Stimulated activated CD4-positive, alpha-beta T cell treated with anti-CD3 and anti-CD28 coated beads, Interleukin-12 subunit alpha, Interleukin-12 subunit beta, amount 100 ng/mL, for 24 hours (primary cell): ENCODE measurements at regions not wholly inside any gene's neighbourhood (a gene's known extent, or its start where the extent isn't known, plus 50 kb on each side); places are given as distances from the start of the nearest gene placed in this dataset.
"Not testable (repeated sequence)": the region's sequence is repeated elsewhere in the genome, so short reads cannot be mapped to it uniquely, and the experiment has no call there.

Experiments used
- DNase-seq, 2 experiments: peaks; one replicate each; pipeline ENCODE4 v3.0.0-alpha.2; 2020; ENCODE audit warnings: low read depth in 2 of 2

DNA sequence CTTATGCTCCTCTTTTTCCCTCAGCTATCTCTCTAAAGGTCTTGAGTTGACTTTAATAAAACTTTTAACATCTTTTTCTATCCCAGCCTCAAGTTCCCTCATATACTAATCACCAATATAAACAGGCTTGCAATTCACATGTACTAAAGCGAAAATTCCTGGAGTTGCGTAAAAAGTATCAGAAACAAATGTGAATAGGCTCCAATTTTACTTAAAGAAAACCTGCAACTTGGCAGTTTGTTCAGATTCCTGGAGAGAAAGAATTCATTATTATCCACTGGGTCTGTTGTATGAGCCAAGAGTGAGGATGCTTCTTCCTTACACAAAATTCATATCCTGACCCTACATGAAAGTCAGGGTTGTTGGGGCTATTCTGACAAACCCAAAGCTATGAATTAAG is 384.2 kb downstream of the DTWD2 start:
- DNase-seq = no peak

DNA sequence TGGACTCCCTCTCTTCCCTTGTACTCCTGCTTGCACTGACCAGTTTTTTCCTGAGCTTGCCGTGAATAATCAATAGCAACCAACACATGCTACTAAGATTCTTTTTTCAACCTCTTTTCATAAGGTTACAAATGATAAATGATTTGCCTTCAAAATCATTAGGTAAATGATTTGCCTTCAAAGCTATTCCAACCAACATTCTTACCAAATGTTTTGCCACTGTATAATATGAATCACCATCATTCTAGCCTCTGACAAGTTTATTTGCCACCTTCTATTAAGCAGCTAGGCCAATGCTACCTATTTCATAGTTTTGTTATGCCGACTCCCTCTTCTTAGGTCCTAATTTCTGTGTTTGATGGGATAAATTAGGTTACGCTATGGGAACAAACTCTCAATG is 385.1 kb downstream of the DTWD2 start:
- DNase-seq = no peak

DNA sequence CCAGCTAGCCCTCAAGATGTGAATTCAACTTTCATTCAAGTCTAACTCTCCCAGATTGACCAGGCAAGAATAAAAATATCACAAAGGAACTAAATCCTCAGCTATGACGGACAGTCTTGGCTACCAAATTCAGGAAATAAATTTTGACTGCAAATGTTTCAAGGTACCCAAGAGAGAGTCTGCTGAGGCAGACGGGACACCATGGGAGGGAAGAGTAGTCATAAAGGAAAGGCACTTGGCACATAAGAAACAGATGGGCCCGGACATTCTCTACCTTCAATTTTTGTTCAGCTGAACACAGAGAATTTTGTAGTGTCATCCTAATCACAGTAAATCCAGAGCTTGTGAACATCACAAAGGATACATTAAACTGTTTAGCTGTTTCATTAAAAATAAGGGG is 390.0 kb downstream of the DTWD2 start:
- no peak for DNase-seq

DNA sequence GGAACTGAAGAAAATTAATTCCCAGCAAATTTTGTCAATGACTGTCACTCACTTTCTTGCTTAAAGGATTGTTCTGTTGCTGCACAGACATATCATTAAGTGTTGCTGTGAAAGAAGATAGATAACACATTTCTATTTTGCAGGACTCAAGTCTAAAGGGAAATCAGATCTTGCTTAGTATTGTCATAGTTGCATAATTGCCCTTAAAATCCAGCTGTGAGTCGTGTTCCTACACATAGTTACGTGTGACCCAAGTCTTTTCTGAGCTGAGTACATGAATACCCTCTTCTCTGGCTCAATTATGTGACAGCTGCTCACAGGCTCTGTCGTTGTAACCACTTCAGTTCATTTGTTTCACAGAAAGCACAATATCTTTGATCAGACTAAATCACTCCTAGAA is 390.8 kb downstream of the DTWD2 start:
- DNase-seq = no peak

DNA sequence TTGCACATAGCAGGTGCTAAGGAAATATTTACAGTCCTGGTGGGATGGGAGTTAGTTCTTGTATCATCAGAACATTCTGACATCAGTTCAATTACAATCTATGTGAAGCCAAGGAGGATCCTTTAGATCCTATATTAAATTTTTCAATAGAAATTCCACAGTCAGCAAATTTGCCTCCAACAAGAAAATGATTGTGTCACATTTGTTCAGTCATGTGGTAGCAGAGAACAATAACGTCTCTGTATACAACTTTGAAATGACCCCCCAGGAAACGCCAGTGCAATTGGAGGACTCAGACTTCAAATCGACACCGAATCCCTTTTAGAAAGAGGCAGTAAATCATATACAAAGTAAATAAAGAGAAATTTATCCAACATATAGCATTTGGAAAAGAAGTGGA is 392.1 kb downstream of the DTWD2 start:
- DNase-seq = no peak

DNA sequence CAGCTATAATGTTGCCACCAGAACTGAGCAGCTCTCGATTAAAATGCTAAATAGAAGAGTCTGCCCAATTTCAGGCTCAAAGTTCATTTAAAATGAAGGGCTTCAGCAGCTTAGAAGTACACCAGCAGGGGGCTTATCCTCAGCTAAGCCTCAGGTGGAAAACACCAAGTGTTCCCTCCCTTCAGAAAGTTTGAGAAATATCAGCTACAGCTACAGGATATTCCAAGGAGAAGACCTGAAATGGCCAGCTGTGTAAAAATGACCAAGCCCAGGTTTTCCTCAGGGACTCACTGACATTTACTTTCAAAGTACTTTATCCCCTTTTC is 395.4 kb downstream of the DTWD2 start:
- no peak for DNase-seq

DNA sequence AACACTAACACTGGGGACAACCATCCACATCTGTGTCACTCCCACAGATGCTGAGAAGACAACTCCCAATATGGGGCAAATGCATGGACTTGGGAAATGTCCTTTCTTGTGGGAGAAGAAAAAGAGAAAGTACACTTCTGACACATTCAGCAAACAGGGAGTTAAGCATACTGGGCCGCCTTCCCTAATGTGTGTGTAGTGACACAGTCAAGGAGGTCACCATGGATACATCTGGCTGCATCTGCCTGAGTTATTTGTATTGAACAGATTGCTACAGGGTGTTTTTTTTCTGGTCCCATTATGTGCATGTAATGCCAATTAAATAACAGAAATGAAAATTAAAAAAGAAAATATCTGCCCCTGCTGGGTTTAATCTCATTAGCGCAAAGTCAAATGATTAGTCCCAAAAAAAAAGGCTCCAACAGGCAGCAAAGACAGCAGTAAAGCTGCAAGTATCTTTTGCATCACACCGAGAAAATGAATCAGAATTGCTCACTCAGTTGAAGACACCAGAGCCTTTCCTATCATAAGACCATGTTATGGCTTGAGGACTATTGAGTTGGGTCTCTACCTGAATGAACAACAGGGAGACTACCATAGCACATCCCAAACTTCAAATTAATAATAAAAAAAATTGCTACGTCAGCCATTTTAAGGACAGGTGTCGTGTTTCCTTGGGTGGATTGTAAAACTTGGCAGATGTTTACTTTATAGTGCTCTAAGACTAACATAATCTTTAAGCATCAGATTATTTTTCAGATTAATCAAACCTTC is 395.9 kb downstream of the DTWD2 start:
- DNase-seq = no peak

DNA sequence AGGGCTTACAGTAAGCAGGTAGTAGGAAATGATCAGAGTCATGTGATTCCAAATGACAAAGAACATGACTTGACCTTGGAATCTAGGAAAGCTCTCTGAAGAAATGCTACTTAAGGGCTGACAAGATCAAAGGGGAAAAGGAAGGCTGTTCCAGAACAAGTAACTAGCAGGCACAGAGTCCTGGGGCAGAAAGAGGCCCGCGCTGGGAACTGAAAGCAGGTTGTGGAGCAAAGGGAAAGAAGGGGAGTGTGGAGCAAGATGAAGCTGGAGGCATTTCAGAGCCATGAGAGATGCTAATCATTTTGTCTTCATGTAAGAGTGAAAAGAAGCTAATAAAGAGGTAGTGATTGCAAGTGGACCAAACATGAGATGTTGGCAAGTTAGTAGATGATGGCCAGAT is 397.5 kb downstream of the DTWD2 start:
- no peak for DNase-seq

DNA sequence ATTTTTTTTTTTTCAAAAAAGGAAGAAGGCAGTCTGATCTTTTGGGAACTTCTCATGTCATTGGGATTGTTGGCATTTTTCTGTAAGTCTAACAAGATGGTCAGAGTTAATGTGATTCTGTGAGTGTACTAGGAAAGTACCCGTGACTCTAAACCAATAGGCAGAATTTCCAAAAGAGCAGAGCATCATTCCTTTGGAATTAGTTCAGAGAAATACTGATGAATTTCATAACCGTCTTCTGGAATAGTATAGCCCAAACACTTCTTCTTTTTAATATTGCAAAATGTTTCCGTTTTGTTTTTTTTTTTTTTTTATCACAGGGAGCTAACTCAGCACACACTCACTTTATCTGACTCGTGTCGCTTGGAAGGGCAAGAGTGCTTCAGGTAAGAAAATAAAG is 407.4 kb downstream of the DTWD2 start:
- DNase-seq = no peak

DNA sequence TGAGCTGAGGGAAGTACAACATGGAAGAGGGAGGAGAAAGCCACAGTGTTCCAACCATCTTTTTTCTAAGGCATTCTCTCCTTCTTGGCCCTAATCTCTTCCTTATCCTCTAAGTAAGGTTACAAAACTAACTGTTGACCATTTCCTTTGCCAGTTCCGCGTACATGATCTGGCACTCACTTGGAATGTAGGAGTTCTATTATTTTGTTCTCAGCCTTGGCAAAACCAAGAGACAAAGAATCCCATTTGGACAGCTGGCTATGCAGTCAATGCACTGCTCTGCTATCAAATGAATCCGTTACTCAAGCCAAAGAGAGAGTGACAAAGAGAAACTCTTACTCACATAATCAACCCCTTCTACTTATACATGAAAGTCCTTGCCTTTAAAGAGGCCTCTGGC is 410.3 kb downstream of the DTWD2 start:
- no peak for DNase-seq

DNA sequence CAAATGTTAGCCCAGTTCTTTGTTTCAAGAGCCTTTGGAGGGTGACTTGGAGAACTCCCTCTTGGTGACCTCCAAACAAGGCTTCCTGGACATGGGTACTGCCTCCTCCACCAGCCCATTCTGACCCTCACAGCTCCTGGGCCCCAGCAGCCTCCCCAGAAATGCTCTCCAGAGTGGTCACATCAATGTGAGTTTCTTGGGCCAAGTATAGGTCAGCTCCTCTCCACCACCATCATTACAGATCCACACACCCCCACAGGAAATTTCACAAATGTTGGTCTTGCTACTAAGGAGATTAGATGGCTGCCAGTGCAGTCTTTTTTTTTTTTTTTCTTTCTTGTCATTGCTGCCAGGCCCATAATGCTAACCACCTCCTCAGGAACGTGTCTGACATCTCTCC is 410.7 kb downstream of the DTWD2 start:
- DNase-seq = no peak

DNA sequence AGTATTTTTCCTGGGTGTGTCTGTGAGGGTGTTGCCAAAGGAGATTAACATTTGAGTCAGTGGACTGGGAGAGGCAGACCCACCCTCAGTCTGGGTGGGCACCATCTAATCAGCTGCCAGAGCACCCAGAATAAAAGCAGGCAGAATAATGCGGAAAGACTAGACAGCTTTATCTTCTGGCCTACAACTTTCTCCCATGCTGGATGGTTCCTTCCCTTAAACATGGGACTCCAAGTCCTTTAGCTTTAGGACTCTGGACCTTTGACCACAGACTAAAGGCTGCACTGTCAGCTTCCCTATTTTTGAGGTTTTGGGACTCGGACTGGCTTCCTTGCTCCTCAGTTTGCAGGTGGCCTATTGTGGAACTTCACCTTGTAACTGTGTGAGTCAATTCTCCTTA is 418.1 kb downstream of the DTWD2 start:
- DNase-seq = not testable (repeated sequence)

DNA sequence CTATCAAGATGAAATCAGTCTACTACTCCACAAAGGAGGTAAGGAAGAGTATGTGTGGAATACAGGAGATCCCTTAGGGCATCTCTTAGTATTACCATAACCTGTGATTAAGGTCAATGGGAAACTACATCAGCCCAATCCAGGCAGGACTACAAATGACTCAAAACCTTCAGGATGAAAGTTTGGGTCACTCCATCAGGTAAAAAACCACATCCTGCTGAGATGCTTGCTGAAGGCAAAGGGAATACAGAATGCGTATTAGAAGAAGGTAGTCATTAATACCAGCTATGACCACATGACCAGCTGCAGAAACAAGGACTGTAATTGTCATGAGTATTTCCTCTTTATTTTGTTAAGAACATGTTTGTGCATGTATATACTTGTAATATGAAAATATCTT is 418.8 kb downstream of the DTWD2 start:
- DNase-seq = not testable (repeated sequence)

DNA sequence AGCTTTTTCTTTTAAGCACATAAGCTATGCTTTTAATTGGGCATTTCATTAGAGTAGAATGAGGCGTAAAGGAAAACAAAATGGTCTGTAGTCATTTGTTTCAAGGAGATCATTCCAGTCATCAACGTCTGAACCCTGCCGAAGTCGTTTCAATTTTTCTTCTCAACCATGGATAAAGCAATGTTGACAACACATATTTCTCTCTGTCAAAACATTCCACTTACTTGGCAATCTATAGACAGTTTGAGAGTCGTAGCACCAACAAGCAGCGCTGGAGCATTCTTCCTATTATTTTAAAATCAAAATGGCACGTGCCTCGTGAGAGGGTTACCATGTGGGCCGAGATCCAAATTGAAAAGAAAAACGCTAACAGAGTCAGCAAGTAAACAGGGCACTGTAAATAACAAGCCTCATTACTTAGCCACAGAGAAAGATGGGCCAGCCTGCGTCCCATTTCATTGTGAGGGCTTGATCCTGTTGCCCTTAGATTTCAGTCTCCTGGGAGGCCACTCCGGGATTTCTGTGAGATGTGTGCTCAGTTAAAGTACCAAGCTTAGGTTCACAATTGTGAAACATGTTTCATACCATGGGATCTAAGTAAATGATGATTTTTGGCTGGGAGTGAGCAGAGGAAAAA is 422.9 kb downstream of the DTWD2 start:
- DNase-seq = no peak

DNA sequence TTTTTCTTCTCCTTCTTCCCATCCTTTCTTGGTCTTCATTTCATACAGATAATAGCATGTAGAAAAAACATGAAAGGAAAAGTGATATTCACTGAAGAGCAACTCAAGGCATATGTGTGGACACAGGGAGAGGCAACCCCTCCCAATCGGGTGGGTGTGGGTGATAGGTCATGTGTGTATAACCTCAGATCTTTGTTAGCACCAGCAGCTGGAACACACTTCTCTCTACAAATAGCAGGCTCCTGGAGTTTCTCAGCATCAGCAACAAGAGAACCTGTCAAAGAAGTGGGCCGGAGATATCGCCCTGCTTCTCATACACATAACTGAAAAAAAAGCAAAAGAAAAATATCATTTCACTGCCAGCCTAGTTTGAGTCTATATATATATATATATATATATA is 426.4 kb downstream of the DTWD2 start:
- DNase-seq = no peak

DNA sequence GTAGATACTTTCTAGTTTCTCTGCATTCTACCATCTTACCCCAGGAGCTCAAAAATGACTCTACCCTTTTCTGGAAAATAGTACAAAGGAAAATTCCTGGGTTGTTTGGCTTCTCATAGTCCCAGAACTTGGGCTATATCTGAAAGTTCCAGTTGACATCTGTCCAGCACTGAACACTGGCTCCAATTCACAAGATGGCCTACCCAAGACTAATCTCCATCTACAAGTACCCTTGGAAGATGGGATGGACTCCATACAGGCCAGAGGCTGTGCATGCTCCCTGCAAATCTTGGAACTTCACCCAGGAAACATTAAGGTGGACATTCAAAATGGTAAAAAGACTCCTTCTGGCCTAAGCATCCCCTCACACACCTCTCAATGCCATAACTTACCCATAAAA is 427.1 kb downstream of the DTWD2 start:
- DNase-seq = no peak

DNA sequence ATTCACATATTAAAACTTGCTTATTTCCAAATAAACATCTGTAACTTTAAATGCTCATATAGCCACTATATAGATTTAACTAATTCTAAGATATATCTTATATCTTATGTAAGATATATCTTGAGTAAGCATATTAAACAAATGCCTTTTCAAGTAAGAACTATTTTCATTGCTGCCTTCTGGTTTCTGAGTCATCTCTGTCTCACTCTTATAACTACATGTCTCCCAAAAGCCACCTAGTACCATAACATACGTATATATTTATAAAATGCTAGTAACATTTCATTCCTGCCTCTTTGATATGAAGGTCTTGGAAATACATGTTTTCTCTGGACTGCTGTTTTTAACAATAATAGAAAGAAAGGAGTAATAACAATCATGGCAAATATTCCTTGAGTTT is 429.5 kb downstream of the DTWD2 start:
- DNase-seq = no peak

DNA sequence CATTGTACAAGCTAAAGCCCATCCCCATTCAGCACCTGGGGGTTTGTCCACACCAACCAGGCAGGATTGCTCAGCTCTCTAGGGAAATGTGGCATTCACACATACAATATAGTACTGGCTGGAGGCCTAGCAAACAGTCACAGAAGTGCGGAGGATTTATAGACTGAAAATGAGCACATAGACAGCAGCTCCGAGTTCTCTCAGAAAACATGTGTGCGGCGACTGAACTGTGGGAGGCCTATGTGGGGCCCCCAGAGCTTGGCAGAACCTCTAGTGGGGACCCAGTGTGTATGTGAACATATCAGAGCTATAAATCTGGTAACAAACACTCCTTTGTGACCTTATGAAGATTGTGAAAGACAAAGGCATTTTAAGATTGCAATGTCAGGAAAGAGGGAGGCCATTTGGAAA is 431.1 kb downstream of the DTWD2 start:
- DNase-seq = no peak

DNA sequence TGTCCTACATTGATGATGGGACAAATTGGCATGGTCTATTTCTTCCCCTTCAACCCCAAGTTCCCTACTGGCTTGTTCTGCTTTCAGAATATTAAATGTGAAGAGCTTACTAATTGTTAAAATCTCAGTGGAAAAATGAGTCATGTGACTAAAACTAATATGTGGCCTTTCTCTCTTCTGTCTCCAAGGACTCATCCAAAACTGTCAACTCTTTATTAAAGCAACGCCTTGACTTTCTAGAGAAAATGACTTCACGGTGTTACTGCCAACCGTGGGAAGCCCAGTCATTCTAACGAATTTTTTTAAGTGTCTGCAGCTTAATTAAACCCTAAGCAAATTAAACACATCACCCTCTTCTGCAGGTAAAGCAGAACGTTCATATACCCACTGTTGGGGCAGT is 431.6 kb downstream of the DTWD2 start:
- no peak for DNase-seq

DNA sequence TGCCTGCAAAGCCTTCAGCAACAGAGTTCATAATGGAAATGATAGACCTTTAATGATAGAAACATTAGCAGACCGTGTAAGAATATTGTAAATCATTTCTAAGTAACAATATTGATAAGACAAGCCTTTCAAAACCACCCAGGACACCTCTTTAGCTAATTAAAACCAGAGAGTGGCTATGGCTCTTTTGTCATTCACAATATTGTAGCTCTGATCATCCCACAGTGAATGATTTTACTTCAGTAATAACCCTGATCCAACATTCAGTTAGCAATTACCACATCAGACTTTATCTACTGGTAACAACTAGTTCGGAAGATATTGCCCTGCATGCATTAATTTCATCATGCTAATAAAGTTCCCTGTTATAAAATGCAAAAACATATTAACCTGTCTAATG is 432.6 kb downstream of the DTWD2 start:
- no peak for DNase-seq

DNA sequence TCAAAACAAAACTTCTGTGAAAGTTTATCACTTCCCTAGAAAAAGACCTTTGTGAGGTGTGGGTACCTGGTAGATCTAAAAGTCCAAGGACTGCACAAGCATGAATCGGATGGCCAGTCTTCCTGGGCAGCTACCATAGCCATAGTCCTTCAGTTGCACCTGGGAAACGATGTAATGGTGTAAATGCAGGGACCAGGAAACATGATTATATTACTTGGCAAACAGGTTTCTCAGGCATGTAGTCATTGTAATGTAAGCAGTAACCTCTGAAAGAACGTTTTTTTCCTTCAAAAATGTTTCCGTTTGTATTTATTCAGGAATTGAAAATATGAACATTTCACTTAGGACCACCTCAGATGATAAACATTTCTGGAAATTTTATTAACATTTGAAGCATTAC is 433.4 kb downstream of the DTWD2 start:
- no peak for DNase-seq

DNA sequence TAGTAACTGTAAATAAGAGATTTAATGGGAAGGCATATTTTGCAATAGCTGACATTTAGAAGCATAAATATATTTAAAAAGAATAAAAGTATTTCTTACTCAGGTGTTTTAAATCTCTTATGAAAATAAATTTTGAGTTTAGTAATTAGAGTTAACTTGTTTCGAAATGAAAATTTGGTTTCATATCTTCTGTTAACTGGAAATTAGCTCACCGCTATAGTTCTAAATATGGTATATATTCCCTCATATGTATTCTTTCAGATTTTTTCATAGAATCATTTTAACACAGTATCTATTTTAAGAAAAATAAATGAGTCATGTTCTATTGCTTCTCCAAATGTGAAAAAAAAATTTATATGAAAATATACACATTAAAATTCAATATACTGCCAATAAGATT is 434.1 kb downstream of the DTWD2 start:
- DNase-seq = no peak

DNA sequence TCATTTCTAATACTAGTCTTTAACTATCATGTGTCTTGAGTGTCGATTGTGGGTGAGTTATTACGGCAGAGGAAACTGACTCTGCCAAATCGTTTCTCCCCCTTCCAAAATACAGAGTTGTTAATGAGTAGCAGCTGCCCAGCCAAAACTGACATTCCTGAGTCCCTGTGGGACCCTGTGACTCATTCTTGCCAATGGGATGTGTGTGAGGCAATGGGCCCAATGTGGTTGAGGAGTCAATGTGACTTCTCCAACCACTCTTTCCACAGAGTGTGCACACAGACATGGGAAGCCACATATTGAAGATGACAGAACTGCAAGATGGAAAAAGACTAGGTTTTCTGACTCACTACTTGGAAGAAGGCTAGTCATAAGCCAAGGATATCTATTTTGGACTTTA is 434.7 kb downstream of the DTWD2 start:
- no peak for DNase-seq
